HCT116 (cell line): ENCODE measurements at regions not wholly inside any gene's neighbourhood (a gene's known extent, or its start where the extent isn't known, plus 50 kb on each side); places are given as distances from the start of the nearest gene placed in this dataset.

ENCODE experiments used
- ATAC-seq: fragments of 200-7000 bp; cut with Tn5 transposase; 2 replicates; pipeline ENCODE4 v1.9.1; 2020; ENCODE audit warnings: mild to moderate bottlenecking, moderate library complexity
- BruUV-seq: library from RNA; stranded (reverse); fragments of 400-500 nt; replicated peaks from 2 replicates; lab custom pipeline; 2021; lab: Mats Ljungman, UMichigan
- CTCF ChIA-PET: fragments of 300-600 bp; sonication (Branson Sonifier 250); formaldehyde crosslinking; loops from one replicate; lab custom pipeline; 2021; ENCODE audit warnings: antibody characterized with exemption; lab: Charles Lee
- POLR2A ChIA-PET: fragments of 300-600, 350-600 bp; sonication (Branson Sonifier 250); formaldehyde crosslinking; loops from one replicate; lab custom pipeline; 2021; ENCODE audit warnings: antibody characterized with exemption; lab: Charles Lee
- RAD21 ChIA-PET, 2 experiments: fragments of 300-600 bp; sonication (Branson Sonifier 250); formaldehyde crosslinking; loops; one replicate each; lab custom pipeline; 2023; ENCODE audit warnings: low total read pairs in 2 of 2; ENCODE audit not compliant: uncharacterized antibody in 2 of 2, unreplicated experiment in 2 of 2, low non-redundant PET in 1 of 2; lab: Charles Lee
- DNase-seq: peaks from one replicate; pipeline ENCODE4 v3.0.0-alpha.2; 2010; ENCODE audit warnings: low read depth, low spot score
- H2AFZ ChIP-seq: fragments of 200-600 bp; shearing (Covaris generic), sonication (generic); 2 replicates; pipeline ENCODE4 v1.6.1; 2017; ENCODE audit warnings: low read depth, mixed run types, mixed read lengths, antibody characterized with exemption, low read length; ENCODE audit not compliant: poor library complexity, severe bottlenecking
- H3K27ac ChIP-seq: 2 replicates; pipeline ENCODE4 v1.5.1; 2012; ENCODE audit warnings: low read depth, low read length
- H3K27me3 ChIP-seq: fragments of 200-600 bp; sonication (generic); 2 replicates; pipeline ENCODE4 v1.6.1; 2016; ENCODE audit warnings: mixed run types, low read length, mixed read lengths; ENCODE audit not compliant: insufficient read depth
- H3K36me3 ChIP-seq, 2 experiments: fragments of 200-500 bp in 1 of 2; fragments of 200-600 bp in 1 of 2; sonication (Bioruptor generic) in 1 of 2; sonication (generic) in 1 of 2; 2 replicates each; pipeline versions ENCODE4 v1.5.1 to v1.6.1; 2014 to 2016; ENCODE audit warnings: low read length in 2 of 2, inconsistent platforms in 1 of 2, mixed read lengths in 1 of 2, mixed run types in 1 of 2; ENCODE audit not compliant: insufficient read depth in 2 of 2, control insufficient read depth in 1 of 2
- H3K4me1 ChIP-seq, 2 experiments: fragments of 200-600 bp in 1 of 2; sonication (generic) in 1 of 2; 2 replicates each; pipeline versions ENCODE4 v1.5.1 to v1.6.1; 2012 to 2017; ENCODE audit warnings: low read length in 2 of 2, inconsistent platforms in 1 of 2, mild to moderate bottlenecking in 1 of 2, mixed read lengths in 1 of 2, mixed run types in 1 of 2, moderate library complexity in 1 of 2; ENCODE audit not compliant: insufficient read depth in 2 of 2, control insufficient read depth in 1 of 2
- H3K4me2 ChIP-seq: fragments of 200-600 bp; sonication (generic); 2 replicates; pipeline ENCODE4 v1.6.1; 2017; ENCODE audit warnings: mixed run types, low read length, mixed read lengths
- H3K4me3 ChIP-seq, 2 experiments: fragments of 200-600 bp in 1 of 2; sonication (generic) in 1 of 2; replicated peaks in 1 of 2; 2 replicates each; pipeline ENCODE4 v1.5.1; 2011 to 2016; ENCODE audit warnings: low read length in 2 of 2, control low read depth in 1 of 2, low read depth in 1 of 2, mild to moderate bottlenecking in 1 of 2, mixed read lengths in 1 of 2, mixed run types in 1 of 2
- H3K79me2 ChIP-seq: fragments of 200-600 bp; sonication (generic); 2 replicates; pipeline ENCODE4 v1.6.1; 2017; ENCODE audit warnings: mild to moderate bottlenecking, mixed run types, low read length, moderate library complexity, mixed read lengths; ENCODE audit not compliant: insufficient read depth
- H3K9ac ChIP-seq: fragments of 200-600 bp; sonication (generic); 2 replicates; pipeline ENCODE4 v1.6.1; 2016; ENCODE audit warnings: low read length, mixed read lengths
- H3K9me2 ChIP-seq: fragments of 200-600 bp; sonication (generic), shearing (Covaris generic); 2 replicates; pipeline ENCODE4 v1.6.1; 2017; ENCODE audit warnings: mixed run types, mild to moderate bottlenecking, moderate library complexity; ENCODE audit not compliant: insufficient read depth
- H3K9me3 ChIP-seq, 2 experiments: fragments of 200-500 bp in 1 of 2; fragments of 200-600 bp in 1 of 2; sonication (Bioruptor generic) in 1 of 2; sonication (generic) in 1 of 2; 2 replicates each; pipeline ENCODE4 v1.6.1; 2014 to 2017; ENCODE audit warnings: low read length in 2 of 2, mixed read lengths in 2 of 2, inconsistent platforms in 1 of 2, low read depth in 1 of 2, mild to moderate bottlenecking in 1 of 2, mixed run types in 1 of 2, moderate library complexity in 1 of 2; ENCODE audit not compliant: control insufficient read depth in 1 of 2, insufficient read depth in 1 of 2
- H4K20me1 ChIP-seq: fragments of 200-600 bp; sonication (generic), shearing (Covaris generic); 2 replicates; pipeline ENCODE4 v1.6.1; 2017; ENCODE audit warnings: mixed run types, mild to moderate bottlenecking, moderate library complexity; ENCODE audit not compliant: insufficient read depth
- CEBPB ChIP-seq: IDR thresholded peaks from 2 replicates; pipeline ENCODE4 v1.6.1; 2012; ENCODE audit warnings: low read depth
- POLR2A ChIP-seq: IDR thresholded peaks from 2 replicates; pipeline ENCODE4 v1.7.0; 2011; ENCODE audit warnings: borderline replicate concordance; ENCODE audit not compliant: insufficient read depth, insufficient read length; ENCODE audit errors: extremely low read depth
- SRF ChIP-seq: IDR thresholded peaks from 2 replicates; pipeline ENCODE4 v1.6.1; 2012; ENCODE audit warnings: low read depth
- ZFX ChIP-seq: fragments of 450-650 bp; IDR thresholded peaks from 2 replicates; pipeline ENCODE4 v1.6.1; 2017
- ZNF274 ChIP-seq: fragments of 200-500 bp; sonication (Bioruptor generic); IDR thresholded peaks from 2 replicates; pipeline ENCODE4 v1.6.1; 2014; ENCODE audit warnings: mild to moderate bottlenecking, low read depth, low read length, inconsistent platforms
- intact Hi-C: fragments of 100-400 bp; cut with micrococcal nuclease; formaldehyde crosslinking; loops from 2 replicates; pipeline ENCODE4 v1.10.0; 2022
- TF ChIP-seq, protein P1 (sequence below): IDR thresholded peaks from 2 replicates; pipeline ENCODE4 v1.6.1; 2012
- TF ChIP-seq, protein P2 (sequence below): IDR thresholded peaks from 2 replicates; pipeline ENCODE4 v1.6.1; 2011; ENCODE audit warnings: mild to moderate bottlenecking, low read length, moderate library complexity; ENCODE audit not compliant: insufficient replicate concordance; ENCODE audit errors: extremely low read depth
- TF ChIP-seq, protein P3 (sequence below), 3 experiments: fragments of 200-600 bp in 1 of 3; sonication (generic) in 1 of 3; IDR thresholded peaks in 2 of 3; conservative IDR thresholded peaks in 1 of 3; 2 replicates each; pipeline ENCODE4 v1.5.1; 2012 to 2017; ENCODE audit warnings: low read depth in 2 of 3, low read length in 2 of 3, antibody characterized with exemption in 1 of 3, borderline replicate concordance in 1 of 3, control low read depth in 1 of 3, mild to moderate bottlenecking in 1 of 3, mixed read lengths in 1 of 3, mixed run types in 1 of 3, moderate library complexity in 1 of 3; ENCODE audit not compliant: insufficient read depth in 1 of 3
- TF ChIP-seq, protein P4 (sequence below): IDR thresholded peaks from 2 replicates; pipeline ENCODE4 v1.6.1; 2012

DNA sequence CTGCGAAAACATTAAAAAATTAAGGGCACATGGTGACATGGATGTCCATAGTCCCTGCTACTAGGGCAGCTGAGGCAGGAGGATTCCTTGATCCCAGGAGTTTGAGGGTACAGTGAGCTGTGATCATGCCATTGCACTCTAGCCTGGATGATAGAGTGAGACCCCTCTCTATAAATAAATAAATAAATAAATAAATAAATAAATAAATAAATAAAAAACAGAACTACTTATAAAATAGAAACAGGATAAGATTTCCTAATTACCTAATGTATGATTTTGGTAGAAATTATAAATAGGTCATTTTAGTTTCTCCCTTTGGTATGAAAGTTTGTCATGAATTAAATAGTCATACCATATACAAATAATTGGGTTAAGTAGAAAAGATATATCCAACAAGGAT lies 916.2 kb downstream of the GRIK2 start:
- ATAC-seq (no peak), DNase-seq (no peak)
- Histone ChIP-seq H3K4me2 (no peak overlapping the region), H3K9me3 (no peaks in the 10 kb centered on the region), H3K4me3 (no peak overlapping the region), H3K4me1 (no peaks in the 10 kb centered on the region), H4K20me1 (no peaks in the 10 kb centered on the region), H3K9ac (no peak overlapping the region), H3K9me2 (no peaks in the 10 kb centered on the region), H3K36me3 (no peaks in the 10 kb centered on the region), H3K27me3 (no peaks in the 10 kb centered on the region), H3K27ac (no peak overlapping the region), H3K79me2 (no peaks in the 10 kb centered on the region), H2AFZ (no peak overlapping the region)
- ChIA-PET CTCF (no interaction called here), RAD21 (no interaction called here), POLR2A (no interaction called here)
- intact Hi-C loops = no loop called here
- TF ChIP-seq, protein P1, sequence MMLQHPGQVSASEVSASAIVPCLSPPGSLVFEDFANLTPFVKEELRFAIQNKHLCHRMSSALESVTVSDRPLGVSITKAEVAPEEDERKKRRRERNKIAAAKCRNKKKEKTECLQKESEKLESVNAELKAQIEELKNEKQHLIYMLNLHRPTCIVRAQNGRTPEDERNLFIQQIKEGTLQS = no peak
- TF ChIP-seq, protein P2, sequence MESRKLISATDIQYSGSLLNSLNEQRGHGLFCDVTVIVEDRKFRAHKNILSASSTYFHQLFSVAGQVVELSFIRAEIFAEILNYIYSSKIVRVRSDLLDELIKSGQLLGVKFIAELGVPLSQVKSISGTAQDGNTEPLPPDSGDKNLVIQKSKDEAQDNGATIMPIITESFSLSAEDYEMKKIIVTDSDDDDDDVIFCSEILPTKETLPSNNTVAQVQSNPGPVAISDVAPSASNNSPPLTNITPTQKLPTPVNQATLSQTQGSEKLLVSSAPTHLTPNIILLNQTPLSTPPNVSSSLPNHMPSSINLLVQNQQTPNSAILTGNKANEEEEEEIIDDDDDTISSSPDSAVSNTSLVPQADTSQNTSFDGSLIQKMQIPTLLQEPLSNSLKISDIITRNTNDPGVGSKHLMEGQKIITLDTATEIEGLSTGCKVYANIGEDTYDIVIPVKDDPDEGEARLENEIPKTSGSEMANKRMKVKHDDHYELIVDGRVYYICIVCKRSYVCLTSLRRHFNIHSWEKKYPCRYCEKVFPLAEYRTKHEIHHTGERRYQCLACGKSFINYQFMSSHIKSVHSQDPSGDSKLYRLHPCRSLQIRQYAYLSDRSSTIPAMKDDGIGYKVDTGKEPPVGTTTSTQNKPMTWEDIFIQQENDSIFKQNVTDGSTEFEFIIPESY = no peak
- TF ChIP-seq, protein P3, sequence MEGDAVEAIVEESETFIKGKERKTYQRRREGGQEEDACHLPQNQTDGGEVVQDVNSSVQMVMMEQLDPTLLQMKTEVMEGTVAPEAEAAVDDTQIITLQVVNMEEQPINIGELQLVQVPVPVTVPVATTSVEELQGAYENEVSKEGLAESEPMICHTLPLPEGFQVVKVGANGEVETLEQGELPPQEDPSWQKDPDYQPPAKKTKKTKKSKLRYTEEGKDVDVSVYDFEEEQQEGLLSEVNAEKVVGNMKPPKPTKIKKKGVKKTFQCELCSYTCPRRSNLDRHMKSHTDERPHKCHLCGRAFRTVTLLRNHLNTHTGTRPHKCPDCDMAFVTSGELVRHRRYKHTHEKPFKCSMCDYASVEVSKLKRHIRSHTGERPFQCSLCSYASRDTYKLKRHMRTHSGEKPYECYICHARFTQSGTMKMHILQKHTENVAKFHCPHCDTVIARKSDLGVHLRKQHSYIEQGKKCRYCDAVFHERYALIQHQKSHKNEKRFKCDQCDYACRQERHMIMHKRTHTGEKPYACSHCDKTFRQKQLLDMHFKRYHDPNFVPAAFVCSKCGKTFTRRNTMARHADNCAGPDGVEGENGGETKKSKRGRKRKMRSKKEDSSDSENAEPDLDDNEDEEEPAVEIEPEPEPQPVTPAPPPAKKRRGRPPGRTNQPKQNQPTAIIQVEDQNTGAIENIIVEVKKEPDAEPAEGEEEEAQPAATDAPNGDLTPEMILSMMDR (IDR thresholded peaks at IDR 0.05 in 2 of 3, conservative IDR thresholded peaks at IDR 0.05 in 1 of 3; ENCODE audit: borderline replicate concordance in 1 of 3, insufficient read depth in 1 of 3, low read depth in 2 of 3, low read length in 2 of 3) = no peak
- no peak for TF ChIP-seq POLR2A
- no peak for TF ChIP-seq ZFX
- no peak for TF ChIP-seq CEBPB
- TF ChIP-seq, protein P4, sequence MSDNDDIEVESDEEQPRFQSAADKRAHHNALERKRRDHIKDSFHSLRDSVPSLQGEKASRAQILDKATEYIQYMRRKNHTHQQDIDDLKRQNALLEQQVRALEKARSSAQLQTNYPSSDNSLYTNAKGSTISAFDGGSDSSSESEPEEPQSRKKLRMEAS = no peak
- TF ChIP-seq ZNF274 = no peak
- no peak for TF ChIP-seq SRF
- no TSS peak for BruUV-seq
